SH-SY5Y (cell line): ENCODE measurements at regions not wholly inside any gene's neighbourhood (a gene's known extent, or its start where the extent isn't known, plus 50 kb on each side); places are given as distances from the start of the nearest gene placed in this dataset.

Experiments
- GATA2 ChIP-seq: IDR thresholded peaks from 2 replicates; pipeline ENCODE4 v1.6.1; 2011; ENCODE audit warnings: mild to moderate bottlenecking, low read depth, low read length
- GATA3 ChIP-seq: IDR thresholded peaks from 2 replicates; pipeline ENCODE4 v1.6.1; 2011; ENCODE audit warnings: low read depth, mild to moderate bottlenecking, low read length, moderate library complexity

- TF ChIP-seq GATA3 (no peak), GATA2 (no peak)
Observed at GRCh38 chr2:51620796-51621195, 588.9 kb upstream of the NRXN1 start.
